ENCODE measurements at regions not wholly inside any gene's neighbourhood (a gene's known extent, or its start where the extent isn't known, plus 50 kb on each side); places are given as distances from the start of the nearest gene placed in this dataset.

DNA sequence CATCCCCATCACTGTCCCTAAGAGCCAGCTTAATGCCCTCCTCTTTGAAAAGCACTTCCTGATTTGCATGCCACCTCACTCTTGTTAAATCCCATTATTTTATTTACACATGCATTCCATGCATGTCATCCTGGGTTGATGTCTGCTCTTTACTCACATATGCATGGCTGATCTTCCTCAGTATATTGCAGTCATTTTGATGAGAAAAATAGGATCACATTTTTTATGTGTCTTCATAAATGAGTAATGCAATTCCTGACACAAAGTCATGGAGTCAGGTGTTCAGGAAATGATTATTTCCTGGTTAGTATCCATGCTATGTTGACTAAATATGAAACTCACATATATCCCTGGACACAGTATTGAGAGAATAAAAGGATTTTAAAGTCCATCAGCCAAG, 204.7 kb downstream of the SLIT2 start:
- no peak for DNase-seq

DNA sequence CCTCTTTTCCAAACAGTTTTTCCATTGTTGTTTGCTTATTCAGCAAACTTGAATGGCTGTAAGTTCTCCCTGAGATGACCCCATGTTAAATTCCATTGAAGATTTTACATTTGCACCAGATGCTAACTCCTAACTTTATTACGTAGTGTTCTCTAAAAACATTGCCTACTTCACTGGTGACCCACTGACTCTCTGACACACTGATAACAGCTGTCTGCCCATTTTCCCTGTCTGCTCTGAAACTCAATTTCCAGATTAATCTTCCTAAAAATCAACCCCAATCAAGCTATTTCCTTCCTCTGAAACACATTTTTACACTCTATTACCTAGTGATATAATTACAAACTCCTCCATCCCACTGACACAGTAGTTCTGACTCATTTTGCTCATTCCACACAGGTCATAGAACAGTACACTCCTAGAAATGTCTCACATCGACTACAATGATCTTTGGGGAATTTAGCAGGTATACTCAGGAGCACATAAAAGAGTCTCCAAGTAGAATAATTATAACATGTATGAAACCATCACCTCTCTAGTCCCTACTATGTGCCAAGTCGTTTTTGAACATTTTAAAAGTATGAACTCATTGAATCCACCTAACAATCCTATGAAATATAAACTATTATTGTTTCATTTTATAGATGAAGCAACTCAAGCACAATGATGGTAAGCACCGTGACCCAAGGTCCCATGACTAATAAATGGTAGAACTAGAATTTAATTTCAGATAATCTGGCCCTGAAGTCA, 210.9 kb downstream of the SLIT2 start:
- no peak for DNase-seq

DNA sequence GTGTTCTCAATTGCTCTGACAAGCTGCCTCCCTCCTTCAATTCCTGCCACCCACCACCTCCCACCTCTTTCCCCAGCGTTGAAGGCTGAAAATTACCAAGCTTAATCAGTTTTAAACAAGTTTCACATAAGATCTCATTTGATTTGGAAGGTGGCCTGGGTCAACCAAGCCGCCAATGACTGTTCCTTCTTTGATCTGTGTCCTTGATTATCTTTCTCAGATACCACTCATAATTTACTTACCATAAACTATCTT, 211.4 kb downstream of the SLIT2 start:
- no peak for DNase-seq

- DNase-seq: no peak
Measured at GRCh38 chr4:20464381-20464780, 212.7 kb downstream of the SLIT2 start.

DNA sequence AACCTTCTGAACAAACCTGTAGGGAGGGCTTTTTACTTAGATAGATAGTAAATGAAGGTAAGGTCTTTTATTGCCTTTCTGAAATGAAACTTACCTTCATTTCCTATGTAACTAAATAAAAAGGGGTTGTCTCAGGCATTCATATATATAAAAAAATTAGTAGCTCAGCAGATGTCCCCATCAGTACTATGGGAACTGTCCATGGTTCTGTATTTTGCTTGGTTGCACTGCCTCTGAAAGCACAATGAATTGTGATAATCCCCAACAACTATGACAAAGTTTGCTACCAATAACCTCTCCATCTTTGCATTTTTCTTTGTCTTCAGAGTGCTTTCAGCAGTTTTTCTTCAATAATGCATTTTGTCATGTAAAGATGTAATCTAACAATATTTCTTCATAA, 222.4 kb downstream of the SLIT2 start:
- no peak for DNase-seq

DNA sequence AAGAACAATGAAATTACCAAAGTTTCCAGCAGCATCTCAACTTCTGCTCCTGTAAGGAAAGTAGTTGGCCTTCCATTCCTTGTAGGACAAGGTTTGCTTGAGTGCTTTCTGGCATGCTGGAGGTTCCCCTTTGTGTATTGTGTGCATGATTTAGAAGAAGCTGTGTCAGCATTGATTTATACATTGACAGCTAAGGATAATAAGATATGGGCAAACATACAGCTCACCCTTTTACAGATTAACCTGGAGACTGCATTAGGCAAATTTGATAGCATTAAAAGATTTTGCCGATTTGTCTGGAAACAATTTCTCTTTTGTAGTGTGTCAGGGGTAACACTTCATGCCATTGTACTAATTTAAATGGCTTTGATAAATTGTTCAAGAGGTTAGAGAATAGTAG, 221.8 kb upstream of the PACRGL start:
- DNase-seq: no peak

DNA sequence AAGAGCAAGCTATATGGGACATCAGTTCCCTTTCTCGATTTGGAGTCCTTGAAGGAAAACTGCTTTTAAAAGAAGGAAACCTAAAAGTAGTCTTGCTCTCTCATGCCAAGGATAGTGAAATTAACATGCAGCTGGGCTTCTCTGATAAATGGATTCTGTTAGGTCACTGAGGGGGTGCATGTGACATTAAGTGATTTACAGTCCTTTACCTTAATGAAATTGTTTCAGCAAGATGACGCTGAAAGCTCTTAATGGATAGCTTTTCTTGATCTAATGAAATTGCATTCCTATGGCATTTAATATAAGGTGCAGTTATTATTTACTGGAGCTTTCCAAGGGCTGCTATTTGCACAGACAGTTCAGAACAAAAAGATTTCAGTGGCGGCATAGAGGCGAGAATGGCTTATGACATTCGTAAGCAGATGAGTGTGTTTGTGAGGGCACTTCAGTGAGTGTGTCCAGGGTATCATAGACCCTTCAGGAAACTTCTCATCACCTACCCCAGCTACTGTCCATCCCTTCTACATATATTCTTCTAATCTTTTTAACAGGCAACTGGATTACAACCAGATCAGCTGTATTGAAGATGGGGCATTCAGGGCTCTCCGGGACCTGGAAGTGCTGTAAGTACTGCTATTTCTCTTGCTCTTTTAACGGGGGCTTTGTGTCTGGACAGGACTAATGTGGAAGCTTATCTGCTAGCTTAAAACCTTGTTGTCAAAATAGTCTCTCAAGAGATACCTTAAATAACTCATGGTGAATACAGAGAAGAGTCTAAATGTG, 219.9 kb upstream of the PACRGL start:
- no peak for DNase-seq

DNA sequence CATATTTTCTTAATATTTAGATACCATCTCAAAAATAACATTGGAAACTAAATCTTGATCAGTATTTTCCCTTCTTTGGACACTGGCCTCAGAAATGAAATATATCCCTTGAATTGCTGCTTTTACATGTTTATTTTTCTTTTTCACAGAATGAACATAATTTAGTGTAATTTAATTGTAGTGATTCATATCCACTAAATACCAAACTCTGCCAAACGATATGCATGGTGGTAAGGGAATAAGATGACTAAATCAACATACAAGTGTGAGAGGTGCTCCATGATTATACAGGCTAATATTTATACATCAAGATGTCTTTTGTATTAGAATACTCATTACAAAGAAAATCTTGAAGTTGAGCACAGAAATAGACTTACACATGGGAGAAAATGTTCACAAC, 216.8 kb upstream of the PACRGL start:
- no peak for DNase-seq

- DNase-seq: no peak
Measured at GRCh38 chr4:20486433-20486832, 213.8 kb upstream of the PACRGL start.

- DNase-seq: no peak
Measured at GRCh38 chr4:20487446-20487845, 212.8 kb upstream of the PACRGL start.

GRCh38 chr4:20487852-20488251, 212.4 kb upstream of the PACRGL start:
- DNase-seq: no peak

DNA sequence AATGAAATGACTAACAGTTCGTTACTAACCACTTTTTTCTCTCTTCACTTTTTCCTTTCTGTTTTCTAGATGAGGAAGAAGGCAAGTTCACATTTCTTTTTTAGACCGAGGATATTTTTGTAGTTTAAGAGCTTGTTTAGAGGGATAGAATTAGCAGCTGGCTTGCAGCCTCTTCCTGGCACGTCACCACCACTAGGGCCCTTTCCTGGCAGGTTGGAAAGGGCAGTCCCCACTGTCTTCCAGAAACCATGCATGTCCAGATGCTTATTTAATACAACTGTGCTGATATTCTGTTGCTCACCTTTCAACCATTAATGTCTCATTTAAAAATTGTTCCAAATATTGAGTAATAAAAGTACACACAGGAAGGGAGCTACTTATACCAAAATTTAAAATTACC, 209.5 kb upstream of the PACRGL start:
- peak; percentile 24 for DNase-seq

GRCh38 chr4:20493761-20494353, 206.4 kb upstream of the PACRGL start:
- no peak for DNase-seq

DNA sequence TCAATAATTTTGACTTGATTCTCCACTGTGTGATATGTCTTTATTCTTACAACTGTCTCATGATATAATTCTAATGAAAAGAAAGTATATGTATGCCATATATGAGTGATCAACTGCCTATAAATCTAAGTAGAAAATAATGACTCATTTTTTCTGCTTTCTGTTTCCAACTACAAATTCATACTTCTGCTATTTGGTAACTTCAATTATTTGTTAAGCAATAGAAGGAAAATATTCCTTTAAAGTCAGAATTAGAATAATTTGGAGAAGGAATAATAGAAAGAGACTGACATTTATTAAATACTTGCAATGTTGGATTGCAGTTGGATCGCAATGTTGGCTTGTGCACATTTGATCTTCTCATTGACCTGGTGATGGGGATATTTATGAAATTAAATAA, 204.2 kb upstream of the PACRGL start:
- no peak for DNase-seq

- DNase-seq: no peak
Measured at GRCh38 chr4:20504146-20504545, 196.1 kb upstream of the PACRGL start.

- no peak for DNase-seq
Measured at GRCh38 chr4:20505927-20506326, 194.3 kb upstream of the PACRGL start.

- DNase-seq: no peak
Measured at GRCh38 chr4:20506827-20507226, 193.4 kb upstream of the PACRGL start.

- no peak for DNase-seq
Measured at GRCh38 chr4:20509315-20509714, 190.9 kb upstream of the PACRGL start.

GRCh38 chr4:20512033-20512792, 188.0 kb upstream of the PACRGL start:
- no peak for DNase-seq

DNA sequence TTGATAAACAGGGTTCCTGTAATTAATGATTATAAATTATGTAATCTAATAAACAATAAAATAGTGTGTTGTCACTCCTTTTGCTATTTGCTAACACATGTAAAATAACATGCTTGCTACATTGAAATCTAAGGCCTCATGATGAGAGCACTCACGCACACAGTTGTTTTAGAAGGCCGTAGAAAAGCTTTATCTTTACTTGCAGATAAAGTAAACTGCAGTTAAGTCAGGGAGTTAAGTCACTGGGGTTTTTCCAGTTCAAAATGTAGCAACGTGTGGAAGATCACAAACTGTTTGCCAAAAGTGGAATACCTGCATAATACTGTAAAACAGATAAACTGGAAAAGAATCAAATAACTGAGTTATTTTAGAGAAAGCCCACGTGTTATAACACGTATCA, 187.3 kb upstream of the PACRGL start:
- no peak for DNase-seq

DNA sequence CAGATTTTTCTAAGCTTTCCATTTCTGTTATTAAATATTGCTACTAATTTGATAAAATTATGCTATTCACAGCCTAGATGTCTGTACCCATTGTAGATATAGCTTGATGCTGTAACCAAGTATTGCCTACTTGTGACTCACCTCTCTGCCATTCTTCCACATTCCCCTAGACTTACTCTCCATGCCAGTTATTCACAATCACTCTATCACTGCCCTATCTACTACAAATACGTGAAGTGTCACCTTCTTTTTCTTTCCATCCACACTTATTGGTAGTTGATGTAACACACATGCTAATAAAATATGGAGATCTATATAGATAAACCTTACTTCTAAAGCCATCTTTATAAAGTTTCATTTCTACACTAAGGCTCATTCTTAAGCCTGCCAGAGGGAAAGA, 179.4 kb upstream of the PACRGL start:
- DNase-seq: no peak

GRCh38 chr4:20528508-20528907, 171.8 kb upstream of the PACRGL start:
- no peak for DNase-seq

DNA sequence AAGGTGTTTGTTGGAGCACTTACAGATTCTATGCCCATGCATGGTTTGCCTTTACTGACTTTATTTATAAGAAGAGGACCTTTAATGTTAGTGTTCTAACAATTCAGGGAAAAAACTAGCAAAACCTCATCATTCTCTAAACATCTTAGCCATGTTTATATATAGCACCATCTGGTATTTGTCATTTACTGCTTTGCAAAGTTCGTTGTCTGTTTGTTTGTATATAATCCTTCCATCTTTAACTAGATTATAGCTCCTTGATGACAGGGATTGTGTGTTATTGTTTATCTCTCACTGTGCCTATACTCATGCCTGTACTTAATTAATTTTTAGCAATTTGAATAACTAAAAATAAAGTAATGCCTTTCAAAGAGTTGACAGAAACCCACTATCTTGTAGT, 170.6 kb upstream of the PACRGL start:
- no peak for DNase-seq
